ENCODE measurements at regions not wholly inside any gene's neighbourhood (a gene's known extent, or its start where the extent isn't known, plus 50 kb on each side); places are given as distances from the start of the nearest gene placed in this dataset.
"Not testable (repeated sequence)": the region's sequence is repeated elsewhere in the genome, so short reads cannot be mapped to it uniquely, and the experiment has no call there.

DNA sequence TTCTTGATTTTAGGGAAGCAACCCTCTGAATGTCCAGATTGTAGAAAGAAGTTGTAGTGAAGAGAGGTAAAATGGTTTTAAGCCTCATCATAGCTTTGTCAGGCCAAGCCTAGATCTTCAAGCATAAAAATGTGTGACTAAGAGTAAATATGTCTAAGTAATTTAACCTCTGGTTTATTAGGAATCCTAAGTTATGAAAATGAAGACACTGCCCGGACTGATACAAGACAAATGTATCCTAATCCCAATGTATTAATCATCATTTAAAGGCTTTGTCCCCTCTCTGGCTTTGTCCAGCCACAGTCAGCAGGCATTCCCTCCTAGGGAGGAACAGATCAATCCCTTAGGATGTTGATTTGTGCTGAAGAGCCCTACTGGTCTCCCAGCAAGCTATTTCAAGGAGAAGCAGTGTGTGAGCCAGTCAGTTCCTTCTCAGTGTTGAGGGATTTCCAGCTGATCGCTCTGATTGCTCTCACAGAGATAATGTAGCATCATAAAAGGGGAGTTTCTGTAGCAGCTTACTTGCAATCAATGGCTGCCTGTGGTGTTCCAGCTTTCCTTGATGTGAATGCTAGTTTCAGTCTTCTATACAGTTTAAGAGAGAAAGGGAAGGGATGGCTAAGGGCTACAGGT lies 796.1 kb downstream of the EPHA4 start:
- Mint-ChIP-seq H3K27me3 (no peaks in the 10 kb centered on the region), H3K9me3 (no peaks in the 10 kb centered on the region), H3K4me3 (no peak overlapping the region), H3K4me1 (ENCODE audit: low read depth) (no peaks in the 10 kb centered on the region), H3K27ac (no peak overlapping the region), H3K36me3 (ENCODE audit: low read depth) (no peaks in the 10 kb centered on the region)
- no peak for DNase-seq

- H3K4me3 Mint-ChIP-seq; H3K36me3 Mint-ChIP-seq (ENCODE audit: low read depth); H3K4me1 Mint-ChIP-seq (ENCODE audit: low read depth); H3K27me3 Mint-ChIP-seq; H3K9me3 Mint-ChIP-seq; DNase-seq; H3K27ac Mint-ChIP-seq: not testable (repeated sequence)
Measured at GRCh38 chr2:220779076-220779475, 793.0 kb downstream of the EPHA4 start.

DNA sequence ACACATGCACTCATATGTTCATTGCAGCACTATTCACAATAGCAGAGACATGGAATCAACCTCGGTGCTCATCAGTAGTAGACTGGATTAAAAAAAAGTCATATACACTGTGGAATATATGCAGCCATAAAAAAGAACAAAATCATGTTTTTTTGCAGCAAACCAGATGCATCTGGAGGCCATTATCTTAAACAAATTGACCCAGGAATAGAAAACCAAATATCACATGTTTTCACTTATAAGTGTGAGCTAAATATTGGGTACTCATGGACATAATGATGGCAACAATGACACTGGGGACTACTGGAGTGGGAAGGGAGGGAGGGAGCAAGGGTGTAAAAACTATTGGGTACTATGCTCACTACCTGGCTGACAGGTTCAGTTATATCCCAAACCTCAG lies 792.6 kb downstream of the EPHA4 start:
- Mint-ChIP-seq H3K9me3 (peaks cover 2% of the 10 kb centered on the region), H3K27me3 (peaks cover 3% of the 10 kb centered on the region), H3K4me3 (no peak overlapping the region), H3K27ac (no peak overlapping the region), H3K36me3 (ENCODE audit: low read depth) (no peaks in the 10 kb centered on the region), H3K4me1 (ENCODE audit: low read depth) (no peaks in the 10 kb centered on the region)
- DNase-seq, result no peak

DNA sequence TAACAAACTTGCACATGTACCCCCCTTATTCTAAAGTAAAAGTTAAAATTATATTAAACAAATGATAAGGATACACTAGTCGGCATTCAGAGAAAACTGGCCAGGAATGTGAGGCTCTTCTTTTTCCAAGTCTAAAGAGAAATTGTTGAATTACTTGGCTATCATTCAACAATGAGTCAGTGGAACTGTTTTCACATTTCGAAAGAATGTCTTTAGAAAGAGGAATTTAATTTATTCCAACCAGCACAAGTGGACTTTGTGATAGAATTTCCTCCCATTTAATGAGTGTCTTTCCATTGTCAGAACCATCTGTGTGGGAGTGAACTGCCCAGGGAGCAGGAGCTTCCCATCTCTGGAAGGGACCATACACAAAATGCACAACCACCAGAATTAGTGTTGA lies 792.2 kb downstream of the EPHA4 start:
- no peak for DNase-seq
- Mint-ChIP-seq H3K4me3 (no peak overlapping the region), H3K36me3 (ENCODE audit: low read depth) (no peaks in the 10 kb centered on the region), H3K27me3 (peaks cover 3% of the 10 kb centered on the region), H3K9me3 (peaks cover 2% of the 10 kb centered on the region), H3K27ac (no peak overlapping the region), H3K4me1 (ENCODE audit: low read depth) (no peaks in the 10 kb centered on the region)

DNA sequence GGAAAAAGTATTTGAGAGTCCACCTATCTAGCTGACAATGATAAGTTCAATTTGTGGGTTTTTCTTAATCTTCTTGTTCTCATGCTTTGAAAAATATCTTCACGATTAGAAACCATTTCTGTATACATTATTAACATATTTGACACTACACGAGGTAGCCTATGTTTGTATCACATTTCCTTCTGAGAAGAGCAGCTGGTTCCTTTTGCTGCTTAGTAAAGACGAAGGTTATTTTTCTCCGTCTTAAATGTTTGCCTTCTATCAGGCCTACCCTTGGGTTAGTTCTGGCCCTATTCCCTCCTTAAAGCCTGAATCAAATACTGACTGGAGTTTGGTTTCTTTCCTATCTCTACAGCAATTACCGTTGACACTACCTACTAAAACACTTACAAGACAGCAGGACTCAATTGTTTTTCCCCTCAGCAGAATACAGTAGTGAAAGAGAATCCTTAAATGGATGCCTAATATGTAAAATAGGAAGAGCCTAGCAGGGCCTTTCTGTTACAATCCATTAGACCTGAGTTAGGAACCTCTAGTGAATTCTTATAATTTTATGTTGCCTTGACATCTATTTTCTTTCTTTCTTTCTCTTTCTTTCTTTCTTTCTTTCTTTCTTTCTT lies 790.4 kb downstream of the EPHA4 start:
- DNase-seq, result no peak
- Mint-ChIP-seq H3K4me1 (ENCODE audit: low read depth) (no peaks in the 10 kb centered on the region), H3K27me3 (peaks cover 3% of the 10 kb centered on the region)

GRCh38 chr2:220782609-220783113 lies 789.4 kb downstream of the EPHA4 start:
- peaks cover 3% of the 10 kb centered on the region for H3K27me3 Mint-ChIP-seq
- H3K27ac Mint-ChIP-seq, result no peak overlapping the region
- H3K4me3 Mint-ChIP-seq, result no peak overlapping the region
- no peaks in the 10 kb centered on the region for H3K4me1 Mint-ChIP-seq (ENCODE audit: low read depth)
- no peak for DNase-seq
- H3K9me3 Mint-ChIP-seq, result peaks cover 2% of the 10 kb centered on the region
- no peaks in the 10 kb centered on the region for H3K36me3 Mint-ChIP-seq (ENCODE audit: low read depth)

More for the DNA sequence above, 790.4 kb downstream of the EPHA4 start:
- Mint-ChIP-seq H3K9me3 (peaks cover 2% of the 10 kb centered on the region), H3K4me3 (no peak overlapping the region), H3K36me3 (ENCODE audit: low read depth) (no peaks in the 10 kb centered on the region), H3K27ac (no peak overlapping the region)

DNA sequence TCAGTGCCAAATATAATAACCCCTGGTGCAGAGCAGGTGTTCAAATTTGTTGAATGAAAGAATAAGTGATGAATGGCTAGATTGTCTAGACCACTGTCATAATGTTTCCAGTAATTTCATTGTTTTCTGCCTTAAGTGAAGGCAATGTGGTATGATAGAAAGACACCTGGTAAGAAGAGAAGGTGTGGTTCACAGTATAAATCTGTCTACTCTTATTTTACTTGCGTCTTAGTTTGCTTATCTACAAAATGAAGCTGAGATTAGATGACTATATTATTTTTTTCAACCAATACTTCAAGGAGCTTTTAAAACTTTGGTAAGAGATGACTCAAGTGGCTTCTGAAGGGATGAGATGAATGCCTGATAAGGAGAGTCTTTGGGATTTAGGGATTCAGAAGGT lies 788.4 kb downstream of the EPHA4 start:
- no peak overlapping the region for H3K4me3 Mint-ChIP-seq
- H3K27me3 Mint-ChIP-seq, result peaks cover 4% of the 10 kb centered on the region
- H3K9me3 Mint-ChIP-seq, result peaks cover 2% of the 10 kb centered on the region

GRCh38 chr2:220785178-220785577 lies 786.9 kb downstream of the EPHA4 start:
- no peaks in the 10 kb centered on the region for H3K4me1 Mint-ChIP-seq (ENCODE audit: low read depth)
- H3K27me3 Mint-ChIP-seq, result peaks cover 4% of the 10 kb centered on the region
- no peak overlapping the region for H3K27ac Mint-ChIP-seq
- no peak overlapping the region for H3K4me3 Mint-ChIP-seq
- peaks cover 2% of the 10 kb centered on the region for H3K9me3 Mint-ChIP-seq
- DNase-seq, result no peak
- H3K36me3 Mint-ChIP-seq (ENCODE audit: low read depth), result no peaks in the 10 kb centered on the region

More for the DNA sequence above, 788.4 kb downstream of the EPHA4 start:
- Mint-ChIP-seq H3K4me1 (ENCODE audit: low read depth) (no peaks in the 10 kb centered on the region), H3K36me3 (ENCODE audit: low read depth) (no peaks in the 10 kb centered on the region), H3K27ac (no peak overlapping the region)
- DNase-seq, result no peak

DNA sequence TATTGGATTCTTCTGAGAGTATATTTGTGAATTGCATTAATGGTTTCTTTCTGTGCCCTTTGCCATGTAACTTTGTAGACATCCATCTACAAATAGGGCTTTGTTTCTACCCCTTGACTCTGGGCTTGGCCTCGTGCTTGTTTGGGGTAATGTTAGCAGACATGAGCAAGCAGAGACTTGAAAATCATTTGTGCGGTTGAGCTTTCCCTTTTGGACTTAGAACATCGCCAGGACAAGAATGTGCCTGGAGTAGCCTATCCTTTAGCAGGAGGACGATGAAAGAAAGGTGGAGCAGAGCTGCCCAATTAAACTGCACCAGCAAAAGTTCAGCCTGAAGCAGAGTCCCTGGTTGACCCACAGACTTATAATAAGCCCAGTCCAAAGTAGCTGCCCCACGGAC lies 785.9 kb downstream of the EPHA4 start:
- Mint-ChIP-seq H3K27ac (no peak overlapping the region), H3K4me3 (no peak overlapping the region), H3K4me1 (ENCODE audit: low read depth) (no peaks in the 10 kb centered on the region), H3K9me3 (peaks cover 2% of the 10 kb centered on the region), H3K27me3 (peaks cover 4% of the 10 kb centered on the region), H3K36me3 (ENCODE audit: low read depth) (no peaks in the 10 kb centered on the region)
- no peak for DNase-seq

DNA sequence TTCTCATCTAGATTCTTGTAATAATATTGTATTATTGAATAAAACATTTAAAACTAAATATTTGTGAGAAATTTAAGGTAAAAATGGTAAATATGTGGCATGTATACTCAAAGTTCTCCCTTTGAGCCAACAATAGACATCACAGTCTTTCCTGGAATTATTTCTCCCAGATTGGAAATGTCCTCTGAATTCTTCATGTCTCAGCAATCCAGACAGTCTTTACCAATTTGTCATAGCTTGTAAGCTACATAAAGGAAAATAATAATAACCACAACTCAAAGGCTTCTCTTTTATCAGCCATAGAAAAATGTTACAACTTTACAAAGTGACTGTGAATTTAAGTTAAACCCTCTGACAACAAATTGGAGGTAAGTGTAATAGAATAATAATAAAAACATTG lies 784.9 kb downstream of the EPHA4 start:
- Mint-ChIP-seq H3K4me3 (no peak overlapping the region), H3K36me3 (ENCODE audit: low read depth) (no peaks in the 10 kb centered on the region), H3K27ac (no peak overlapping the region), H3K4me1 (ENCODE audit: low read depth) (no peaks in the 10 kb centered on the region), H3K27me3 (peaks cover 4% of the 10 kb centered on the region), H3K9me3 (peaks cover 2% of the 10 kb centered on the region)
- DNase-seq, result no peak

DNA sequence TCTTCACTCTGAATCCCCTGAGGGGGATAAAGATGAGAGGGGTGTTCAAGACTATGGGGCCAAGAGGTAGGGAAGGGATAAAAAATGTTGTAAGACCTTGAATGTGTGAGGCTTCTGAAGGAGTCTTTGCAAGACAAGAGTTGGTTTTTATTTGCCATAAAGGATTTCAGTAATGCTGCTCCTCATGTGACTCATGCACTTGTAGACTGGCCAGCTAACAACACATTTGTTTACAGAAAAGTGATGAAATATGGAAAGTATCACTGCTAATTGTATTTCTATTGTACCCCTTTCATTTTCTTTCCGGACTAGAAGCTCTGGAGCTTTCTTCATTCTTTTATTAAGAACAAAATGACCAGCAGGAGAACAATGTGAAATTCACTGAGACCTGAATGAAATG lies 782.1 kb downstream of the EPHA4 start:
- Mint-ChIP-seq H3K27ac (no peak overlapping the region), H3K4me3 (no peak overlapping the region), H3K36me3 (ENCODE audit: low read depth) (no peaks in the 10 kb centered on the region), H3K9me3 (no peaks in the 10 kb centered on the region), H3K27me3 (peaks cover 2% of the 10 kb centered on the region), H3K4me1 (ENCODE audit: low read depth) (no peaks in the 10 kb centered on the region)
- DNase-seq, result no peak

DNA sequence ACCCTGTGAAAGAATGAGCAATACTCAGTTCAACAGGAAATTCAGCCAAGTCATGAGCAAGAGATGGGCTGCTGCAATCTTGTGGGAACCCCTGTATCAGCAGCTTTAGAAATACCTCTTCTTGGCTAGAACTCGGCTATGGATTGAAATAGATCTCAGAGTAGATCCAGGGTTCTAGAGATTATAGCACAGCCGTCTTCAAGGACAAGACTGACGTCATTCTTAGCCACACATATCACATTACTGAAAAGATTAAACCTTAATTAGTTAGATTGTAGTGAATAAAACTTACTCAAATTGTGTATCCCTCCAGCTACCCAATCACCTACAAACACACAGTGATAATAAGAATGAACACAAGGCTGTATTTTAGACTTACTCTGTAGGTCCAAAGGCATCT lies 776.4 kb downstream of the EPHA4 start:
- no peaks in the 10 kb centered on the region for H3K9me3 Mint-ChIP-seq
- no peaks in the 10 kb centered on the region for H3K4me1 Mint-ChIP-seq (ENCODE audit: low read depth)
- H3K36me3 Mint-ChIP-seq (ENCODE audit: low read depth), result no peaks in the 10 kb centered on the region
- no peaks in the 10 kb centered on the region for H3K27me3 Mint-ChIP-seq
- no peak overlapping the region for H3K4me3 Mint-ChIP-seq
- H3K27ac Mint-ChIP-seq, result no peak overlapping the region
- no peak for DNase-seq

DNA sequence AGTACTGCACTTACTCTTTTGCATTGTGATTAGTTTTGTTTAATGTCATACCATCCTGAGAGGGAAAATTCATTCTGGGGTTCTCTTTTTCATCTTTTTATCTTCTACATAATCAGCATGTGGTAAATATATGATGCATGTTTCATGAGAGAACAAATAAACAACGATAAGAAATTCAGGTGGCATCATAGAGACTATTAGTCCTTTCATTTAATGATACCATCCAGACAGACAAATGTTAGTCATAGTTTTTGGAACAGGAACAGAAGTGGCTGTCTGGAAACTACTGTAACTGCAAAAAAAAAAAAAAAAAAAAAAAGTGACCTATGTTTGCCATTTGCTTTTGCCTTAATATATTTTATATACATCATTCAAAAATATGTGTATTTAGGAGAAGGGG lies 761.0 kb downstream of the EPHA4 start:
- H3K9me3 Mint-ChIP-seq, result no peaks in the 10 kb centered on the region
- DNase-seq, result no peak
- H3K4me1 Mint-ChIP-seq (ENCODE audit: low read depth), result no peaks in the 10 kb centered on the region
- no peak overlapping the region for H3K27ac Mint-ChIP-seq
- H3K36me3 Mint-ChIP-seq (ENCODE audit: low read depth), result no peaks in the 10 kb centered on the region
- no peaks in the 10 kb centered on the region for H3K27me3 Mint-ChIP-seq
- no peak overlapping the region for H3K4me3 Mint-ChIP-seq

- DNase-seq, result no peak
- Mint-ChIP-seq H3K4me3 (no peak overlapping the region), H3K9me3 (no peaks in the 10 kb centered on the region), H3K36me3 (ENCODE audit: low read depth) (no peaks in the 10 kb centered on the region), H3K27me3 (no peaks in the 10 kb centered on the region), H3K4me1 (ENCODE audit: low read depth) (no peaks in the 10 kb centered on the region), H3K27ac (no peak overlapping the region)
Measured at GRCh38 chr2:220811952-220812570, 760.0 kb downstream of the EPHA4 start.

- H3K27me3 Mint-ChIP-seq, result no peaks in the 10 kb centered on the region
- no peak overlapping the region for H3K27ac Mint-ChIP-seq
- H3K9me3 Mint-ChIP-seq, result no peaks in the 10 kb centered on the region
- no peaks in the 10 kb centered on the region for H3K36me3 Mint-ChIP-seq (ENCODE audit: low read depth)
- no peak for DNase-seq
- no peaks in the 10 kb centered on the region for H3K4me1 Mint-ChIP-seq (ENCODE audit: low read depth)
- H3K4me3 Mint-ChIP-seq, result no peak overlapping the region
Measured at GRCh38 chr2:220814441-220814840, 757.7 kb downstream of the EPHA4 start.

All from activated T-cell treated with anti-CD3 and anti-CD28 coated beads, Interleukin-2, amount 50 U/mL, for 24 hours (primary cell).